Fibroblast of pulmonary artery (primary cell): ENCODE measurements at regions not wholly inside any gene's neighbourhood (a gene's known extent, or its start where the extent isn't known, plus 50 kb on each side); places are given as distances from the start of the nearest gene placed in this dataset.
"Not testable (repeated sequence)": the region's sequence is repeated elsewhere in the genome, so short reads cannot be mapped to it uniquely, and the experiment has no call there.

Source experiments
- DNase-seq: peaks from one replicate; pipeline ENCODE4 v3.0.0-alpha.2; 2010; ENCODE audit warnings: low read depth
- H3K4me3 ChIP-seq: replicated peaks from 2 replicates; pipeline ENCODE4 v1.5.1; 2011; ENCODE audit warnings: low read depth, mild to moderate bottlenecking, control low read depth, low read length, moderate library complexity
- CTCF ChIP-seq: IDR thresholded peaks from 2 replicates; pipeline ENCODE4 v1.5.1; 2011; ENCODE audit warnings: mild to moderate bottlenecking, control low read depth, low read length, inconsistent platforms; ENCODE audit errors: missing control alignments

DNA sequence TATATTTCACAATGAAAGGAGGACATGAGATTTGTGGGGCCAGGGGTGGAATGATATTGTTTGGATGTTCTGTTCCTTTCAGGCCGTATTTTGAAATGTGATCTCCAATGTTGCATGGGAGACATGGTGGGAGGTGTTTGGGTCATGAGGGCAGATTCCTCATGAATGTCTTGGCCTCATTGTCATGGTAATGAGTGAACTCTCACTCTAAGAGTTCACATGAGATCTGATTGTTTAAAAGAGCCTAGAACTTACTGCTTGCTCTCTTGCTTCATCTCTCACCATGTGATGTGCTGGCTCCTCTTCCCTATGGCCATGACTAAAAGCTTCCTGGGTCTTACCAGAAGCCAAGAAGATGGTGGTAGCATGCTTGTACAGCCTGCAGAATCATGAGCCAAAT is 1183.0 kb downstream of the TECRL start:
- no peak for DNase-seq
- no peak for TF ChIP-seq CTCF
- H3K4me3 ChIP-seq: no peak overlapping the region

GRCh38 chr4:63222466-63222865 is 1186.8 kb downstream of the TECRL start:
- no peak for TF ChIP-seq CTCF
- H3K4me3 ChIP-seq: no peak overlapping the region

GRCh38 chr4:63221477-63221876 is 1187.8 kb downstream of the TECRL start:
- DNase-seq: no peak
- no peak overlapping the region for H3K4me3 ChIP-seq
- no peak for TF ChIP-seq CTCF

More at GRCh38 chr4:63222466-63222865, 1186.8 kb downstream of the TECRL start:
- no peak for DNase-seq

DNA sequence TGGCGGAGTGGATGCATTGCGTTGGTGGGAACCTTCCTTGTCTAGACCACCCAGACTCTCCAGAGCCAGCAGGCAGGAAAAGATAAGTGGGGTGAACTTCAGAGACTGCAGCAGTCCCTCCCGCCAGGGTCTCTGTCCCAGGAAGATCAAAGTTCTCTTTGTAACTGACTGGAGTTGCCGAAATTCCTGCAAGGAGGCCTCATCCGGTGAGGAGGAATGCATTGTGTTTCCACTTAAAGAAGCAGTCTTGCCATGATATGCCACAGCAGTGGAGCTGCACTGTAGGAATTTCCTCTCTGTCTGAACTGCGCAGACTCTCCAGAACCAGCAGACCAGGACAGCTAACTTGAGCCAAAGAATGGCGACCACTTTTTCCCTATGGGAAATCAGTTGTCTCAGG is 1190.4 kb downstream of the TECRL start:
- TF ChIP-seq CTCF: no peak
- no peak overlapping the region for H3K4me3 ChIP-seq
- DNase-seq: no peak

DNA sequence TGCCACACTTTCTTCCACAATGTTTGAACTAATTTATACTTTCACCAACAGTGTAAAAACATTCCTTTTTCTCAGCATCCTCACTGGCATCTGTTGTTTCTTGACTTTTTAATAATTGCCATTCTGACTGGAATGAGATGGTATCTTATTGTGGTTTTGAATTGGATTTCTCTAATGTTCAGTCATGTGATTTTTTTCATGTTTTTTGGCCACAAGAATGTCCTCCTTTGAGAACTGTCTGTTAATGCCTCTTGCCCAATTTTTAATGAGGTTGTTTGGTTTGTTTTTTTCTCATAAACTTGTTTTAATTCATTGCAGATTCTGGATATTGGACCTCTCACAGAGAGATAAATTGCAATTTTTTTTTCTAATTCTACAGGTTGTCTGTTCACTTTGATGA is 1195.2 kb downstream of the TECRL start:
- DNase-seq: no peak
- no peak for TF ChIP-seq CTCF
- H3K4me3 ChIP-seq: no peak overlapping the region

DNA sequence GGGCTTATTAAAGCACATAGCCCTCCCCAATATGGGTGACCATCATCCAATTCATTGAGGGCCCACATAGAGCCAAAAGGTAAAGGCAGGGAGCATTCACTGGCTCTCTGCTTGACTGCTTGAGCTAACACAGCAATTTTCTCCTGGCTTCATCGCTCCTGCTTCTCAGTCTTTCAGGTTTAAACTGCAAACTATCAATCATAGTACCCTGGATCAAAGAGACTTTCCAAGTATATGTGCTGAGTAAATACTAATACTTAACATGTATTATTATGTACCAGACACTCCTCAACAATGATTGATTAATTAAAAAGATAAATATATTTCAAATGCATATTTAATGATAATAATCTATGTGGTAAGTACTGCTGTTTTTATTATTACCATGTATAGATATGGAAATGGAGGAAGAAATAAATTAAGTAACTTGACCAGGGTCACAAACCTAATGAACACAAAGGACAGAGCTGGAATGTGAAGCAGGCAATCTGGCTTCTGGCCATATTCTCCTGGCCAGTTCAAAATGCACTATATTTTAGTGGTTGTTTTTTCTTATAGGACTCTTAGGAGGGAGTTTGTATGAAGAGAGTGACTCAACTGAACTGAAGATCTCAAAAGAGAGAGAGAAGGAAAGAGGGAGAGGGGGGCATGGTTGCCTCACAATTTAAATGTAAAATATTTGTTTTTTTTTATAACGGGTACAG is 1197.3 kb downstream of the TECRL start:
- no peak overlapping the region for H3K4me3 ChIP-seq
- no peak for TF ChIP-seq CTCF
- no peak for DNase-seq

GRCh38 chr4:63211375-63211774 is 1197.9 kb downstream of the TECRL start:
- no peak for DNase-seq
- no peak overlapping the region for H3K4me3 ChIP-seq
- TF ChIP-seq CTCF: no peak

- not testable (repeated sequence) for H3K4me3 ChIP-seq, DNase-seq
Observed at GRCh38 chr4:63193029-63193428, 1216.2 kb downstream of the TECRL start.
